Smooth muscle cell (in vitro differentiated cells): ENCODE measurements at regions not wholly inside any gene's neighbourhood (a gene's known extent, or its start where the extent isn't known, plus 50 kb on each side); places are given as distances from the start of the nearest gene placed in this dataset.

Experiments
- DNase-seq: peaks from one replicate; lab custom pipeline; 2025; ENCODE audit not compliant: unreplicated experiment; lab: John Stamatoyannopoulos, UW
- H2AFZ ChIP-seq: fragments of 200-600 bp; sonication (generic); 2 replicates; pipeline ENCODE4 v1.6.0; 2016; ENCODE audit warnings: antibody characterized with exemption, low read depth, mild to moderate bottlenecking
- H3F3A ChIP-seq: fragments of 200-600 bp; sonication (generic); 2 replicates; pipeline ENCODE4 v1.6.0; 2017; ENCODE audit warnings: antibody characterized with exemption, low read depth
- H3K27ac ChIP-seq: fragments of 200-600 bp; sonication (generic); 2 replicates; pipeline ENCODE4 v1.5.1; 2016; ENCODE audit warnings: low read depth, mild to moderate bottlenecking
- H3K27me3 ChIP-seq: fragments of 200-600 bp; sonication (generic); 2 replicates; pipeline ENCODE4 v1.6.1; 2016; ENCODE audit warnings: low read depth, mild to moderate bottlenecking
- H3K36me3 ChIP-seq: fragments of 200-600 bp; sonication (generic); 2 replicates; pipeline ENCODE4 v1.5.1; 2016; ENCODE audit warnings: low read depth
- H3K4me1 ChIP-seq: fragments of 200-600 bp; sonication (generic); 2 replicates; pipeline ENCODE4 v1.5.1; 2016; ENCODE audit warnings: low read depth
- H3K4me2 ChIP-seq: fragments of 200-600 bp; sonication (generic); 2 replicates; pipeline ENCODE4 v1.6.0; 2016; ENCODE audit warnings: mild to moderate bottlenecking
- H3K4me3 ChIP-seq: fragments of 200-600 bp; sonication (generic); 2 replicates; pipeline ENCODE4 v1.5.1; 2016; ENCODE audit warnings: mild to moderate bottlenecking
- H3K79me2 ChIP-seq: fragments of 200-600 bp; sonication (generic); 2 replicates; pipeline ENCODE4 v1.6.0; 2016; ENCODE audit warnings: low read depth, mild to moderate bottlenecking
- H3K9ac ChIP-seq: fragments of 200-600 bp; sonication (generic); 2 replicates; pipeline ENCODE4 v1.6.0; 2016; ENCODE audit warnings: low read depth
- H3K9me3 ChIP-seq: fragments of 200-600 bp; sonication (generic); replicated peaks from 2 replicates; pipeline ENCODE4 v1.5.1; 2016; ENCODE audit warnings: low read depth
- H4K20me1 ChIP-seq: fragments of 200-600 bp; sonication (generic); 2 replicates; pipeline ENCODE4 v1.6.0; 2016; ENCODE audit warnings: low read depth
- CTCF ChIP-seq: fragments of 200-600 bp; sonication (generic); IDR thresholded peaks from 2 replicates; pipeline ENCODE4 v1.5.1; 2017; ENCODE audit warnings: borderline replicate concordance, mild to moderate bottlenecking, antibody characterized with exemption; ENCODE audit not compliant: insufficient read depth, poor library complexity, severe bottlenecking
- WGBS: methylation state at CpG from one replicate; pipeline ENCODE4 v1.1.7; 2016; ENCODE audit warnings: low lambda C conversion rate; 5-methylcytosine and 5-hydroxymethylcytosine counted together

GRCh38 chr13:105904034-105904742 lies 631.3 kb downstream of the EFNB2 start:
- 83% methylated on average over 9 of the region's 9 CpGs for WGBS
- no peak overlapping the region for H3K27ac ChIP-seq
- H3F3A ChIP-seq = no peaks in the 10 kb centered on the region
- no peak overlapping the region for H3K4me3 ChIP-seq
- H3K4me2 ChIP-seq = no peak overlapping the region
- H2AFZ ChIP-seq = no peak overlapping the region
- H3K27me3 ChIP-seq = no peaks in the 10 kb centered on the region
- H3K36me3 ChIP-seq = no peaks in the 10 kb centered on the region
- H4K20me1 ChIP-seq = no peaks in the 10 kb centered on the region
- no peak for TF ChIP-seq CTCF
- H3K4me1 ChIP-seq = no peaks in the 10 kb centered on the region
- no peak for DNase-seq
- H3K9me3 ChIP-seq = no peaks in the 10 kb centered on the region
- no peaks in the 10 kb centered on the region for H3K79me2 ChIP-seq
- H3K9ac ChIP-seq = no peak overlapping the region

- H3K4me1 ChIP-seq = no peaks in the 10 kb centered on the region
- H3K4me3 ChIP-seq = no peak overlapping the region
- no peaks in the 10 kb centered on the region for H3K79me2 ChIP-seq
- WGBS = 38% methylated on average over 2 of the region's 2 CpGs
- H3F3A ChIP-seq = no peaks in the 10 kb centered on the region
- H2AFZ ChIP-seq = no peak overlapping the region
- no peaks in the 10 kb centered on the region for H4K20me1 ChIP-seq
- no peak overlapping the region for H3K27ac ChIP-seq
- no peak for DNase-seq
- no peaks in the 10 kb centered on the region for H3K27me3 ChIP-seq
- no peak overlapping the region for H3K9ac ChIP-seq
- no peaks in the 10 kb centered on the region for H3K36me3 ChIP-seq
- TF ChIP-seq CTCF = no peak
- H3K4me2 ChIP-seq = no peak overlapping the region
- no peaks in the 10 kb centered on the region for H3K9me3 ChIP-seq
Observed at GRCh38 chr13:105902396-105902795, 633.1 kb downstream of the EFNB2 start.

- H3K27ac ChIP-seq = no peak overlapping the region
- no peak overlapping the region for H2AFZ ChIP-seq
- no peak overlapping the region for H3K4me2 ChIP-seq
- H3K9me3 ChIP-seq = no peaks in the 10 kb centered on the region
- H3K4me1 ChIP-seq = no peaks in the 10 kb centered on the region
- no peak for TF ChIP-seq CTCF
- 95% methylated on average over 6 of the region's 6 CpGs for WGBS
- DNase-seq = no peak
- no peaks in the 10 kb centered on the region for H4K20me1 ChIP-seq
- H3K9ac ChIP-seq = no peak overlapping the region
- no peaks in the 10 kb centered on the region for H3F3A ChIP-seq
- no peaks in the 10 kb centered on the region for H3K36me3 ChIP-seq
- no peak overlapping the region for H3K4me3 ChIP-seq
- H3K79me2 ChIP-seq = no peaks in the 10 kb centered on the region
- H3K27me3 ChIP-seq = no peaks in the 10 kb centered on the region
Observed at GRCh38 chr13:105897575-105897974, 637.9 kb downstream of the EFNB2 start.

- DNase-seq = no peak
- H3K27ac ChIP-seq = no peak overlapping the region
- H3F3A ChIP-seq = no peaks in the 10 kb centered on the region
- no peak overlapping the region for H3K4me2 ChIP-seq
- no peak overlapping the region for H2AFZ ChIP-seq
- no peak overlapping the region for H3K9ac ChIP-seq
- H3K4me3 ChIP-seq = no peak overlapping the region
- no peaks in the 10 kb centered on the region for H3K36me3 ChIP-seq
- no peaks in the 10 kb centered on the region for H3K9me3 ChIP-seq
- WGBS = 74% methylated on average over 2 of the region's 2 CpGs
- H4K20me1 ChIP-seq = no peaks in the 10 kb centered on the region
- no peaks in the 10 kb centered on the region for H3K79me2 ChIP-seq
- TF ChIP-seq CTCF = no peak
- H3K27me3 ChIP-seq = no peaks in the 10 kb centered on the region
- no peaks in the 10 kb centered on the region for H3K4me1 ChIP-seq
Observed at GRCh38 chr13:105894697-105895096, 640.8 kb downstream of the EFNB2 start.
